NCI-H1694 (cell line): ENCODE measurements at regions not wholly inside any gene's neighbourhood (a gene's known extent, or its start where the extent isn't known, plus 50 kb on each side); places are given as distances from the start of the nearest gene placed in this dataset.
"Not testable (repeated sequence)": the region's sequence is repeated elsewhere in the genome, so short reads cannot be mapped to it uniquely, and the experiment has no call there.

Source experiments
- DNase-seq: peaks from one replicate; lab custom pipeline; 2025; lab: John Stamatoyannopoulos, UW

GRCh38 chr19:23984911-23985310 is 70.2 kb downstream of the ZNF726 start:
- not testable (repeated sequence) for DNase-seq

GRCh38 chr19:23986623-23987022 is 71.9 kb downstream of the ZNF726 start:
- no peak for DNase-seq

GRCh38 chr19:23991170-23991569 is 76.5 kb downstream of the ZNF726 start:
- DNase-seq: no peak

GRCh38 chr19:23992348-23992747 is 77.7 kb downstream of the ZNF726 start:
- DNase-seq: no peak

GRCh38 chr19:23993440-23993839 is 78.8 kb downstream of the ZNF726 start:
- DNase-seq: no peak

GRCh38 chr19:23996549-23996948 is 81.9 kb downstream of the ZNF726 start:
- DNase-seq: peak; percentile 11

- DNase-seq: no peak
Measured at GRCh38 chr19:23998568-23998967, 83.9 kb downstream of the ZNF726 start.

GRCh38 chr19:23999821-24000610 is 85.3 kb downstream of the ZNF726 start:
- no peak for DNase-seq

- no peak for DNase-seq
Measured at GRCh38 chr19:24000656-24001055, 86.0 kb downstream of the ZNF726 start.

GRCh38 chr19:24002256-24002945 is 84.6 kb upstream of the ZNF254 start:
- DNase-seq: no peak

- no peak for DNase-seq
Measured at GRCh38 chr19:24003537-24003936, 83.5 kb upstream of the ZNF254 start.

- no peak for DNase-seq
Measured at GRCh38 chr19:24004166-24004565, 82.8 kb upstream of the ZNF254 start.

GRCh38 chr19:24029941-24030636 is 56.9 kb upstream of the ZNF254 start:
- no peak for DNase-seq

GRCh38 chr19:24032651-24033050 is 54.3 kb upstream of the ZNF254 start:
- no peak for DNase-seq

- peak; percentile 89 for DNase-seq
Measured at GRCh38 chr19:24033301-24033962, 53.6 kb upstream of the ZNF254 start.

GRCh38 chr19:24033963-24034342 is 53.0 kb upstream of the ZNF254 start:
- peak; percentile 12 for DNase-seq

- DNase-seq: not testable (repeated sequence)
Measured at GRCh38 chr19:24035261-24035880, 51.6 kb upstream of the ZNF254 start.
